Activated CD4-positive, CD25-positive, alpha-beta regulatory T cell treated with anti-CD3 and anti-CD28 coated beads, Interleukin-2, amount 50 U/mL, for 24 hours (primary cell): ENCODE measurements at regions not wholly inside any gene's neighbourhood (a gene's known extent, or its start where the extent isn't known, plus 50 kb on each side); places are given as distances from the start of the nearest gene placed in this dataset.
"Not testable (repeated sequence)": the region's sequence is repeated elsewhere in the genome, so short reads cannot be mapped to it uniquely, and the experiment has no call there.

ENCODE experiments used
- ATAC-seq, 2 donors: fragments of 150-1000 bp; cut with Tn5 transposase; one replicate each; pipeline ENCODE4 v1.10.0; 2021; ENCODE audit warnings: mild to moderate bottlenecking in 1 of 2, moderate library complexity in 1 of 2

GRCh38 chr1:213686983-213687382 is 300.8 kb upstream of the PROX1 start:
- no peak for ATAC-seq

GRCh38 chr1:213687832-213688231 is 299.9 kb upstream of the PROX1 start:
- no peak for ATAC-seq

GRCh38 chr1:213688655-213689054 is 299.1 kb upstream of the PROX1 start:
- no peak for ATAC-seq

- no peak for ATAC-seq
Measured at GRCh38 chr1:213689260-213689659, 298.5 kb upstream of the PROX1 start.

GRCh38 chr1:213690341-213690917 is 297.3 kb upstream of the PROX1 start:
- no peak for ATAC-seq

- ATAC-seq, result no peak
Measured at GRCh38 chr1:213692321-213692720, 295.5 kb upstream of the PROX1 start.

- no peak for ATAC-seq
Measured at GRCh38 chr1:213693864-213694263, 293.9 kb upstream of the PROX1 start.

- ATAC-seq, result no peak
Measured at GRCh38 chr1:213697192-213697802, 290.5 kb upstream of the PROX1 start.

- ATAC-seq, result no peak
Measured at GRCh38 chr1:213698092-213698702, 289.6 kb upstream of the PROX1 start.

GRCh38 chr1:213702703-213703102 is 285.1 kb upstream of the PROX1 start:
- ATAC-seq, result no peak

- no peak for ATAC-seq
Measured at GRCh38 chr1:213704941-213705340, 282.8 kb upstream of the PROX1 start.

GRCh38 chr1:213711833-213712490 is 275.8 kb upstream of the PROX1 start:
- ATAC-seq, result not testable (repeated sequence)

GRCh38 chr1:213714645-213715044 is 273.1 kb upstream of the PROX1 start:
- no peak for ATAC-seq

- no peak for ATAC-seq
Measured at GRCh38 chr1:213715182-213715581, 272.6 kb upstream of the PROX1 start.

- ATAC-seq, result no peak
Measured at GRCh38 chr1:213719462-213719861, 268.3 kb upstream of the PROX1 start.

GRCh38 chr1:213720032-213720431 is 267.7 kb upstream of the PROX1 start:
- no peak for ATAC-seq

GRCh38 chr1:213723187-213723586 is 264.6 kb upstream of the PROX1 start:
- ATAC-seq, result no peak

- no peak for ATAC-seq
Measured at GRCh38 chr1:213724640-213725536, 262.9 kb upstream of the PROX1 start.

- no peak for ATAC-seq
Measured at GRCh38 chr1:213727853-213728592, 259.8 kb upstream of the PROX1 start.

- ATAC-seq, result no peak
Measured at GRCh38 chr1:213728593-213729536, 258.9 kb upstream of the PROX1 start.

GRCh38 chr1:213733705-213734104 is 254.1 kb upstream of the PROX1 start:
- ATAC-seq, result no peak
